OCI-LY1 (cell line): ENCODE measurements at regions not wholly inside any gene's neighbourhood (a gene's known extent, or its start where the extent isn't known, plus 50 kb on each side); places are given as distances from the start of the nearest gene placed in this dataset.

ENCODE experiments used
- H2AFZ ChIP-seq: fragments of 200-600 bp; sonication (generic), shearing (Covaris generic); 2 replicates; pipeline ENCODE4 v1.6.0; 2014; ENCODE audit warnings: antibody characterized with exemption, mild to moderate bottlenecking, low read length
- H3F3A ChIP-seq: fragments of 200-600 bp; sonication (generic), shearing (Covaris generic); 2 replicates; pipeline ENCODE4 v1.6.0; 2014; ENCODE audit warnings: mild to moderate bottlenecking, antibody characterized with exemption, low read length, moderate library complexity; ENCODE audit not compliant: insufficient read depth
- H3K27ac ChIP-seq: fragments of 200-600 bp; sonication (generic); 2 replicates; pipeline ENCODE4 v1.5.1; 2014; ENCODE audit warnings: low read length, mixed run types, mild to moderate bottlenecking, low read depth; ENCODE audit not compliant: poor library complexity, severe bottlenecking
- H3K27me3 ChIP-seq: fragments of 200-600 bp; sonication (generic); 2 replicates; pipeline ENCODE4 v1.6.0; 2014; ENCODE audit warnings: antibody characterized with exemption, mild to moderate bottlenecking, low read length, moderate library complexity; ENCODE audit not compliant: insufficient read depth
- H3K36me3 ChIP-seq: fragments of 200-600 bp; sonication (generic); 2 replicates; pipeline ENCODE4 v1.6.1; 2014; ENCODE audit warnings: mild to moderate bottlenecking, antibody characterized with exemption, low read length, moderate library complexity, mixed read lengths; ENCODE audit not compliant: insufficient read depth
- H3K4me1 ChIP-seq: fragments of 200-600 bp; sonication (generic); 2 replicates; pipeline ENCODE4 v1.5.1; 2014; ENCODE audit warnings: mild to moderate bottlenecking, low read length, moderate library complexity; ENCODE audit not compliant: insufficient read depth, severe bottlenecking
- H3K4me2 ChIP-seq: fragments of 200-600 bp; sonication (generic), shearing (Covaris generic); 2 replicates; pipeline ENCODE4 v1.6.1; 2014; ENCODE audit warnings: low read length
- H3K4me3 ChIP-seq: fragments of 200-600 bp; sonication (generic); 2 replicates; pipeline ENCODE4 v1.5.1; 2014; ENCODE audit warnings: low read length, low read depth, mild to moderate bottlenecking, mixed read lengths; ENCODE audit not compliant: poor library complexity, severe bottlenecking
- H3K79me2 ChIP-seq: fragments of 200-600 bp; shearing (Covaris generic); 2 replicates; pipeline ENCODE4 v1.6.1; 2016; ENCODE audit warnings: mixed run types, low read length, mixed read lengths; ENCODE audit not compliant: insufficient read depth
- H3K9ac ChIP-seq: fragments of 200-600 bp; sonication (generic), shearing (Covaris generic); 2 replicates; pipeline ENCODE4 v1.6.1; 2014; ENCODE audit warnings: mild to moderate bottlenecking, low read length, mixed read lengths
- H3K9me2 ChIP-seq: fragments of 200-600 bp; sonication (generic), shearing (Covaris generic); 2 replicates; pipeline ENCODE4 v1.6.1; 2014; ENCODE audit warnings: low read depth, mild to moderate bottlenecking, low read length, mixed read lengths
- H3K9me3 ChIP-seq: fragments of 200-600 bp; shearing (Covaris generic); 2 replicates; pipeline ENCODE4 v1.6.1; 2014; ENCODE audit warnings: low read length, mixed read lengths
- H4K20me1 ChIP-seq: fragments of 200-600 bp; sonication (generic), shearing (Covaris generic); 2 replicates; pipeline ENCODE4 v1.6.0; 2016; ENCODE audit warnings: mild to moderate bottlenecking, low read length; ENCODE audit not compliant: insufficient read depth
- EZH2 ChIP-seq: fragments of 200-600 bp; sonication (generic), shearing (Covaris generic); IDR thresholded peaks from 2 replicates; pipeline ENCODE4 v1.8.0; 2017; ENCODE audit warnings: borderline replicate concordance, mixed run types, mild to moderate bottlenecking, antibody characterized with exemption, low read length, moderate library complexity, mixed read lengths
- TF ChIP-seq, protein P1 (sequence below): fragments of 200-600 bp; sonication (generic), shearing (Covaris generic); IDR thresholded peaks from 2 replicates; pipeline ENCODE4 v1.5.1; 2017; ENCODE audit warnings: mild to moderate bottlenecking, antibody characterized with exemption, low read length, moderate library complexity, mixed read lengths

DNA sequence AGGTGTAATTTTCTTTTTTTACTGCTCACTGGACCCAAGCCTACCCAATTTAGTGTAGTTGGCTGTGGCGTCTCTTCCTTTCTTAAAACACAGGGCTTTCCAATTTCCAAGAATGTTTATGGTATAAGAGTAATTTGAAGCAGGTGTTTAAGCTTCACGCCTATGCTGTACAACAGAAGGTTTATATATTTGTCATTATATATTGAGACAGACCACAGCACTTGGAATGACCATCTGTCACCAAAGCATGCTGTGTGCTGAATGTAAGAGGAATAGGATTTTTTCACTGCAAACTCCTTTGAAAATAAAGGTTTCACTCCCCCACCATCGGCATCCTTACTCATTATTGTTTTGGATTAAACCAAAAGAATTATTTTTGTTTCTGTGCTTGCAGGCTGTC is 325.7 kb downstream of the OTOL1 start:
- H3K79me2 ChIP-seq, result no peaks in the 10 kb centered on the region
- H3K9me2 ChIP-seq, result no peaks in the 10 kb centered on the region
- no peak for TF ChIP-seq EZH2
- TF ChIP-seq, protein P1, sequence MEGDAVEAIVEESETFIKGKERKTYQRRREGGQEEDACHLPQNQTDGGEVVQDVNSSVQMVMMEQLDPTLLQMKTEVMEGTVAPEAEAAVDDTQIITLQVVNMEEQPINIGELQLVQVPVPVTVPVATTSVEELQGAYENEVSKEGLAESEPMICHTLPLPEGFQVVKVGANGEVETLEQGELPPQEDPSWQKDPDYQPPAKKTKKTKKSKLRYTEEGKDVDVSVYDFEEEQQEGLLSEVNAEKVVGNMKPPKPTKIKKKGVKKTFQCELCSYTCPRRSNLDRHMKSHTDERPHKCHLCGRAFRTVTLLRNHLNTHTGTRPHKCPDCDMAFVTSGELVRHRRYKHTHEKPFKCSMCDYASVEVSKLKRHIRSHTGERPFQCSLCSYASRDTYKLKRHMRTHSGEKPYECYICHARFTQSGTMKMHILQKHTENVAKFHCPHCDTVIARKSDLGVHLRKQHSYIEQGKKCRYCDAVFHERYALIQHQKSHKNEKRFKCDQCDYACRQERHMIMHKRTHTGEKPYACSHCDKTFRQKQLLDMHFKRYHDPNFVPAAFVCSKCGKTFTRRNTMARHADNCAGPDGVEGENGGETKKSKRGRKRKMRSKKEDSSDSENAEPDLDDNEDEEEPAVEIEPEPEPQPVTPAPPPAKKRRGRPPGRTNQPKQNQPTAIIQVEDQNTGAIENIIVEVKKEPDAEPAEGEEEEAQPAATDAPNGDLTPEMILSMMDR, result no peak
- H4K20me1 ChIP-seq, result no peaks in the 10 kb centered on the region
- H3K36me3 ChIP-seq, result no peaks in the 10 kb centered on the region
- H3K27me3 ChIP-seq, result no peaks in the 10 kb centered on the region
- H3K9me3 ChIP-seq, result no peaks in the 10 kb centered on the region
- no peaks in the 10 kb centered on the region for H3F3A ChIP-seq
- H3K4me2 ChIP-seq, result no peak overlapping the region
- H3K4me3 ChIP-seq, result no peak overlapping the region
- no peaks in the 10 kb centered on the region for H3K4me1 ChIP-seq
- no peak overlapping the region for H3K9ac ChIP-seq
- H3K27ac ChIP-seq, result no peak overlapping the region
- H2AFZ ChIP-seq, result no peak overlapping the region

DNA sequence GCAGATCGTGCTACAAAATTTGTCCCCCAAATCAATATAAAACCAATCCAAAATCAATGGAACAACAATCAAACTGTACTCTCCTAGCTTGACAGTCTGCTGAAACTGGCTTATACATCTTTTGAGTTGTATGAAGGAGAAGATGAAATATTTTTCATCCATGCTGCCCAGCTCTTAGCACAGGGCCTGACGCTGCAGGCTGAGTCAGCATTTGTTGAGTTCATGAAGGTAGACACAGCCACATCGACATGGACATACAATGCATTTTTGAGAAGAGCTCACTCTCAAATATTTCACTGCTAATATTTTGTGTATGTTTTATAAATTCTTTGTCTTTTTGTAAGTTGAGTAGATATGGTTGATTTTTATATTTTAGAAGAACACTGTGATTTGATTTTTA is 327.3 kb downstream of the OTOL1 start:
- no peaks in the 10 kb centered on the region for H3K27me3 ChIP-seq
- no peaks in the 10 kb centered on the region for H3K9me2 ChIP-seq
- no peaks in the 10 kb centered on the region for H3K9me3 ChIP-seq
- H3K4me2 ChIP-seq, result no peak overlapping the region
- no peak overlapping the region for H3K4me3 ChIP-seq
- H3K9ac ChIP-seq, result no peak overlapping the region
- H3F3A ChIP-seq, result no peaks in the 10 kb centered on the region
- TF ChIP-seq, protein P1, result no peak
- TF ChIP-seq EZH2, result no peak
- no peak overlapping the region for H3K27ac ChIP-seq
- no peaks in the 10 kb centered on the region for H4K20me1 ChIP-seq
- no peak overlapping the region for H2AFZ ChIP-seq
- H3K36me3 ChIP-seq, result no peaks in the 10 kb centered on the region
- no peaks in the 10 kb centered on the region for H3K79me2 ChIP-seq
- H3K4me1 ChIP-seq, result no peaks in the 10 kb centered on the region

DNA sequence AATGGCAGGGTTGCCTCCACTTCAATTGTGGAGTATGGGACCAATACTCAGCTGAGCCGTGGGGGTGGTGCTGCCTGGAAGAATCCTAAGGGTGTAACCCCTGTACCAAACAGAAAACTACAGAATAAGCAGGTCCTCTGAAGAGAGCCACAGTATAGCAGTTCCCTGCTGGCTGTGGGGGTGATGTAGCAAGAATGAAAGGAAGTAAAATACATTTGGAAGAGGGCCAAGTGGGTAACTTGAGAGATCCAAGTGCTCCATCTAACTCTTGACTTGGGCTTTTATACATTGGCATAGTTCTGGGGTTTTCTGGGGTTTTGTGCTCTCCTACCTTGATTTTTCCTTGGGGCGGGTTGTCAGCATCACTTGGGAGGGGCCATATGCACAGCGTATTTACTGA is 341.4 kb downstream of the OTOL1 start:
- H3K79me2 ChIP-seq, result no peaks in the 10 kb centered on the region
- H3F3A ChIP-seq, result no peaks in the 10 kb centered on the region
- H3K4me2 ChIP-seq, result no peak overlapping the region
- no peak overlapping the region for H3K27ac ChIP-seq
- no peaks in the 10 kb centered on the region for H3K36me3 ChIP-seq
- H2AFZ ChIP-seq, result no peak overlapping the region
- no peaks in the 10 kb centered on the region for H4K20me1 ChIP-seq
- no peaks in the 10 kb centered on the region for H3K9me2 ChIP-seq
- H3K27me3 ChIP-seq, result no peaks in the 10 kb centered on the region
- no peak overlapping the region for H3K4me3 ChIP-seq
- no peaks in the 10 kb centered on the region for H3K4me1 ChIP-seq
- no peaks in the 10 kb centered on the region for H3K9me3 ChIP-seq
- H3K9ac ChIP-seq, result no peak overlapping the region
- TF ChIP-seq EZH2, result no peak
- TF ChIP-seq, protein P1, result no peak
